ENCODE measurements at regions not wholly inside any gene's neighbourhood (a gene's known extent, or its start where the extent isn't known, plus 50 kb on each side); places are given as distances from the start of the nearest gene placed in this dataset.

DNA sequence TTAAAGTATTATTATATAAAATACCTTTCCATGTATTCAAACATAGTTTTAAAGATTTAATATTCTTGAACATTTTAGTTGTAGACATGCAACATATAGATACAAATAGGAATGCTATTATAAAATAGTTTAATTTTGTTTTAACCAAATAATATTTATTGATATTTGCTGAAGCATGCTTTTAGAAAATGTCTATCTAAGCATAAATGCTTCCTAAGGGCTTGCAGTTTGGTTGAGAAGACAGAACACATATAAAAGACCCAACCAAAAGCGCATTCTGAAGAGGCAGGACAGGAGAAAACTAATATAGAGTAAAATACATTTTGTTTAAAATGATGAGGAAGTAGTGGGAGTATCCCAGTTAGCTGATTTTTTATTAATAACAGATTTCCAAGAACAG lies 181.5 kb upstream of the ISL1 start:
- no peak for TF ChIP-seq CTCF (IDR thresholded peaks at IDR 0.05; ENCODE audit: borderline replicate concordance, extremely low read depth, low read length, poor library complexity, severe bottlenecking)
- no peak for TF ChIP-seq EZH2 (IDR thresholded peaks at IDR 0.05; ENCODE audit: borderline replicate concordance, low read depth, low read length, severe bottlenecking)

Measured in DND-41 (cell line).